ENCODE measurements at regions not wholly inside any gene's neighbourhood (a gene's known extent, or its start where the extent isn't known, plus 50 kb on each side); places are given as distances from the start of the nearest gene placed in this dataset.
"Not testable (repeated sequence)": the region's sequence is repeated elsewhere in the genome, so short reads cannot be mapped to it uniquely, and the experiment has no call there.

- Mint-ChIP-seq H3K27me3 (no peaks in the 10 kb centered on the region), H3K36me3 (ENCODE audit: low read depth) (no peaks in the 10 kb centered on the region), H3K4me3 (no peak overlapping the region), H3K27ac (no peak overlapping the region), H3K9me3 (no peaks in the 10 kb centered on the region), H3K4me1 (peaks cover 13% of the 10 kb centered on the region)
- DNase-seq (no peak), ATAC-seq (ENCODE audit: low read depth) (no peak)
- ChIA-PET CTCF (interaction anchor here (0.9 to 1.3 kb wide), 2 partner anchors 114 to 115 kb away, joined by 3 to 5 read pairs; no protein-coding TSS in a partner anchor), POLR2A (interaction anchor here (0.7 to 2.0 kb wide), 3 partner anchors 52 to 113 kb away, joined by 3 to 26 read pairs (median 13); partner anchors contain the start of gene CHD2)
- intact Hi-C loops (cut with micrococcal nuclease): no loop called here
- no peak for TF ChIP-seq CTCF (IDR thresholded peaks at IDR 0.05)
Measured at GRCh38 chr15:92801774-92802464, 98.2 kb upstream of the CHD2 start.

- H3K4me3 Mint-ChIP-seq: no peak overlapping the region
- H3K4me1 Mint-ChIP-seq: peaks cover 16% of the 10 kb centered on the region
- no peak overlapping the region for H3K27ac Mint-ChIP-seq
- TF ChIP-seq CTCF (IDR thresholded peaks at IDR 0.05): no peak
- ATAC-seq (ENCODE audit: low read depth): no peak
- H3K36me3 Mint-ChIP-seq (ENCODE audit: low read depth): no peaks in the 10 kb centered on the region
- no peak for DNase-seq
- no peaks in the 10 kb centered on the region for H3K9me3 Mint-ChIP-seq
- CTCF ChIA-PET: interaction anchor here (1.4 kb wide), 1 partner anchor 114 kb away, joined by 4 read pairs; no protein-coding TSS in a partner anchor
- no peaks in the 10 kb centered on the region for H3K27me3 Mint-ChIP-seq
- POLR2A ChIA-PET: interaction anchor here (0.9 to 1.5 kb wide), 2 partner anchors 79 to 105 kb away, joined by 4 to 8 read pairs; no protein-coding TSS in a partner anchor
- intact Hi-C loops (cut with micrococcal nuclease): no loop called here
Measured at GRCh38 chr15:92803536-92803851, 96.6 kb upstream of the CHD2 start.

- Mint-ChIP-seq H3K9me3 (no peaks in the 10 kb centered on the region), H3K4me1 (peaks cover 17% of the 10 kb centered on the region), H3K27ac (peak overlapping the region; percentile 13), H3K4me3 (no peak overlapping the region), H3K36me3 (ENCODE audit: low read depth) (no peaks in the 10 kb centered on the region), H3K27me3 (no peaks in the 10 kb centered on the region)
- ATAC-seq (ENCODE audit: low read depth) (peak; percentile 10), DNase-seq (no peak)
- ChIA-PET POLR2A (interaction anchor here (0.9 to 1.5 kb wide), 2 partner anchors 78 to 104 kb away, joined by 4 to 8 read pairs; no protein-coding TSS in a partner anchor), CTCF (interaction anchor here (1.4 kb wide), 1 partner anchor 114 kb away, joined by 4 read pairs; no protein-coding TSS in a partner anchor)
- TF ChIP-seq CTCF (IDR thresholded peaks at IDR 0.05): no peak
- intact Hi-C loops (cut with micrococcal nuclease): no loop called here
Measured at GRCh38 chr15:92803852-92804609, 96.1 kb upstream of the CHD2 start.

- H3K9me3 Mint-ChIP-seq; ATAC-seq (ENCODE audit: low read depth); H3K27ac Mint-ChIP-seq; H3K36me3 Mint-ChIP-seq (ENCODE audit: low read depth); H3K4me3 Mint-ChIP-seq; DNase-seq; intact Hi-C loops (cut with micrococcal nuclease); H3K27me3 Mint-ChIP-seq: not testable (repeated sequence)
- CTCF ChIA-PET: interaction anchor here (1.2 to 1.4 kb wide), 2 partner anchors 113 to 126 kb away, joined by 3 to 4 read pairs; no protein-coding TSS in a partner anchor
- POLR2A ChIA-PET: interaction anchor here (1.5 kb wide), 1 partner anchor 78 kb away, joined by 8 read pairs; no protein-coding TSS in a partner anchor
- H3K4me1 Mint-ChIP-seq: peaks cover 19% of the 10 kb centered on the region
Measured at GRCh38 chr15:92804610-92804936, 95.6 kb upstream of the CHD2 start.

- no peaks in the 10 kb centered on the region for H3K9me3 Mint-ChIP-seq
- ChIA-PET POLR2A (interaction anchor here (1.0 to 1.5 kb wide), 5 partner anchors 9 to 110 kb away, joined by 3 to 8 read pairs (median 5); no protein-coding TSS in a partner anchor), CTCF (interaction anchor here (1.2 to 1.4 kb wide), 2 partner anchors 8 to 125 kb away, joined by 3 to 7 read pairs; no protein-coding TSS in a partner anchor)
- no peak for DNase-seq
- no peak for ATAC-seq (ENCODE audit: low read depth)
- H3K27me3 Mint-ChIP-seq: no peaks in the 10 kb centered on the region
- no peak overlapping the region for H3K4me3 Mint-ChIP-seq
- no peak overlapping the region for H3K27ac Mint-ChIP-seq
- TF ChIP-seq CTCF (IDR thresholded peaks at IDR 0.05): no peak
- intact Hi-C loops (cut with micrococcal nuclease): no loop called here
- peaks cover 25% of the 10 kb centered on the region for H3K4me1 Mint-ChIP-seq
- no peaks in the 10 kb centered on the region for H3K36me3 Mint-ChIP-seq (ENCODE audit: low read depth)
Measured at GRCh38 chr15:92805080-92805690, 94.9 kb upstream of the CHD2 start.

GRCh38 chr15:92806171-92806570 is 94.0 kb upstream of the CHD2 start:
- H3K27me3 Mint-ChIP-seq; H3K36me3 Mint-ChIP-seq (ENCODE audit: low read depth); intact Hi-C loops (cut with micrococcal nuclease); H3K27ac Mint-ChIP-seq; H3K4me3 Mint-ChIP-seq; DNase-seq; ATAC-seq (ENCODE audit: low read depth); H3K9me3 Mint-ChIP-seq: not testable (repeated sequence)
- CTCF ChIA-PET: interaction anchor here (1.4 kb wide), 1 partner anchor 9 kb away, joined by 7 read pairs; no protein-coding TSS in a partner anchor
- H3K4me1 Mint-ChIP-seq: peaks cover 34% of the 10 kb centered on the region
- POLR2A ChIA-PET: interaction anchor here (0.6 to 1.2 kb wide), 6 partner anchors 10 to 173 kb away, joined by 3 to 5 read pairs (median 3); no protein-coding TSS in a partner anchor
